ENCODE measurements at regions not wholly inside any gene's neighbourhood (a gene's known extent, or its start where the extent isn't known, plus 50 kb on each side); places are given as distances from the start of the nearest gene placed in this dataset.
A peak's percentile ranks its signal among the peaks of the same experiment; 100 is the strongest.

DNA sequence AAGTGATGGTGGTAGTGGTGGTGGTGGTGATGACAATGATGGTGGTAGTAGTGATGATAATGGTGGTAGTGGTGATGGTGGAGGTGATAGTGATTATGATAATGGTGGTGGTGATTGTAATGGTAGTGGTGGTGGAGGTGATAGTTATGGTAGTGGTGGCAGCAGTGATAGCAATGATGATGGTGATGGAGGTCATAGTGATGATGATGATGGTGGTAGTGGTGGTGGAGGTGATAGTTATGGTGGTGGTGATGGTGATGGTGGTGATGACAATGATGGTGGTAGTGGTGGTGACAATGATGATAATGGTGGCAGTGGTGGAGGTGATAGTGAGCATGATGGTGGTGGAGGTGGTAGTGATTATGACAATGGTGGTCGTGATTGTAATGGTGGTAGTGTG lies 191.7 kb upstream of the RNF32 start:
- WGBS (ENCODE audit: low lambda C conversion rate), result 0% methylated on average over 1 of the region's 1 CpG
- ATAC-seq, result no peak
- no peaks in the 10 kb centered on the region for H3K36me3 ChIP-seq (replicated peaks in 1 of 2; ENCODE audit: control insufficient read depth in 1 of 2, insufficient read depth in 2 of 2, low read length in 2 of 2)
- BruUV-seq (replicated peaks), result no TSS peak
- H3K27me3 ChIP-seq (ENCODE audit: control insufficient read depth in 1 of 2, insufficient read depth in 2 of 2, low read length in 2 of 2), result peaks cover 4 to 45% of the 10 kb centered on the region in 2 experiments; a peak in 4 of 5 replicates
- H3K4me3 ChIP-seq (replicated peaks in 1 of 3; ENCODE audit: insufficient read depth in 1 of 3, low read depth in 2 of 3, low read length in 3 of 3), result no peak overlapping the region
- no peak overlapping the region for H3K4me2 ChIP-seq (ENCODE audit: low read depth, low read length)
- intact Hi-C loops (cut with micrococcal nuclease; ENCODE audit: unreplicated experiment), result no loop called here
- no peaks in the 10 kb centered on the region for H3K4me1 ChIP-seq (ENCODE audit: insufficient read depth, low read length)
- no peak for TF ChIP-seq REL (CRISPR knock-in tag; conservative IDR thresholded peaks at IDR 0.05)
- TF ChIP-seq, protein P1, sequence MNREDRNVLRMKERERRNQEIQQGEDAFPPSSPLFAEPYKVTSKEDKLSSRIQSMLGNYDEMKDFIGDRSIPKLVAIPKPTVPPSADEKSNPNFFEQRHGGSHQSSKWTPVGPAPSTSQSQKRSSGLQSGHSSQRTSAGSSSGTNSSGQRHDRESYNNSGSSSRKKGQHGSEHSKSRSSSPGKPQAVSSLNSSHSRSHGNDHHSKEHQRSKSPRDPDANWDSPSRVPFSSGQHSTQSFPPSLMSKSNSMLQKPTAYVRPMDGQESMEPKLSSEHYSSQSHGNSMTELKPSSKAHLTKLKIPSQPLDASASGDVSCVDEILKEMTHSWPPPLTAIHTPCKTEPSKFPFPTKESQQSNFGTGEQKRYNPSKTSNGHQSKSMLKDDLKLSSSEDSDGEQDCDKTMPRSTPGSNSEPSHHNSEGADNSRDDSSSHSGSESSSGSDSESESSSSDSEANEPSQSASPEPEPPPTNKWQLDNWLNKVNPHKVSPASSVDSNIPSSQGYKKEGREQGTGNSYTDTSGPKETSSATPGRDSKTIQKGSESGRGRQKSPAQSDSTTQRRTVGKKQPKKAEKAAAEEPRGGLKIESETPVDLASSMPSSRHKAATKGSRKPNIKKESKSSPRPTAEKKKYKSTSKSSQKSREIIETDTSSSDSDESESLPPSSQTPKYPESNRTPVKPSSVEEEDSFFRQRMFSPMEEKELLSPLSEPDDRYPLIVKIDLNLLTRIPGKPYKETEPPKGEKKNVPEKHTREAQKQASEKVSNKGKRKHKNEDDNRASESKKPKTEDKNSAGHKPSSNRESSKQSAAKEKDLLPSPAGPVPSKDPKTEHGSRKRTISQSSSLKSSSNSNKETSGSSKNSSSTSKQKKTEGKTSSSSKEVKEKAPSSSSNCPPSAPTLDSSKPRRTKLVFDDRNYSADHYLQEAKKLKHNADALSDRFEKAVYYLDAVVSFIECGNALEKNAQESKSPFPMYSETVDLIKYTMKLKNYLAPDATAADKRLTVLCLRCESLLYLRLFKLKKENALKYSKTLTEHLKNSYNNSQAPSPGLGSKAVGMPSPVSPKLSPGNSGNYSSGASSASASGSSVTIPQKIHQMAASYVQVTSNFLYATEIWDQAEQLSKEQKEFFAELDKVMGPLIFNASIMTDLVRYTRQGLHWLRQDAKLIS (CRISPR knock-in tag; IDR thresholded peaks at IDR 0.05), result no peak
- TF ChIP-seq CREB1 (IDR thresholded peaks at IDR 0.05), result peak; percentile 85
- no peak for TF ChIP-seq CREB1 (CRISPR knock-in tag; IDR thresholded peaks at IDR 0.05)
- no peak overlapping the region for H2AFZ ChIP-seq (ENCODE audit: low read length)
- H3K27ac ChIP-seq (ENCODE audit: extremely low read length, insufficient read depth, low read length), result no peak overlapping the region
- in situ Hi-C loops (cut with HindIII; ENCODE audit: extremely low pct_ligation_motif_present, low pct_unique_long_range_greater_than_20kb), result no loop called here
- no peak overlapping the region for H3K9ac ChIP-seq (ENCODE audit: insufficient read depth, low read depth, low read length)
- no peaks in the 10 kb centered on the region for H3K79me2 ChIP-seq (ENCODE audit: insufficient read depth, low read length)
- H3K9me3 ChIP-seq (ENCODE audit: low read length), result no peaks in the 10 kb centered on the region
- no peaks in the 10 kb centered on the region for H4K20me1 ChIP-seq (ENCODE audit: insufficient read depth, low read length)
- no peak for DNase-seq (ENCODE audit: low spot score)
- CTCF ChIA-PET (ENCODE audit: low intra/inter-chr PET ratio, low total read pairs), result no interaction called here
- FAIRE-seq, result no peak
- POLR2A ChIA-PET, result no interaction called here

DNA sequence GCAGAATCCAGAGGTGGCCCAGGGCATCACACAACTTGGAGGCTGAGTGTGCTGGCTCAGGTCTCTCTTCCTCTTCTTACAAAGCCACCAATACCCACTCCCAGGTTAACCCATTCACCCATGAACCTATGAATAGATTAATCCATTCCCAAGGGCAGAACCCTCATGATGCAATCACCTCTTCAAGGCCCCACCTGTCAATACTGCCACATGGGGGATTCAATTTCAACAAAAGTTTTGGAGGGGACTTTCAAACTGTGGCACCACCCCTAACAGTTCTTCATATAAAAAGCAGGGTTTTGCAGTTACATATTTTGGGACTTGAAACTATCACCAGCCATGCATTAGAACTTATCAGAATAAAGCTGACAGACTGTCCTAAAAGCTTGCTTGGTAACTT lies 193.6 kb upstream of the RNF32 start:
- H3K4me2 ChIP-seq (ENCODE audit: low read depth, low read length), result no peak overlapping the region
- H3K79me2 ChIP-seq (ENCODE audit: insufficient read depth, low read length), result no peaks in the 10 kb centered on the region
- no peak overlapping the region for H2AFZ ChIP-seq (ENCODE audit: low read length)
- H3K9me3 ChIP-seq (ENCODE audit: low read length), result no peaks in the 10 kb centered on the region
- no peak overlapping the region for H3K4me3 ChIP-seq (replicated peaks in 1 of 3; ENCODE audit: insufficient read depth in 1 of 3, low read depth in 2 of 3, low read length in 3 of 3)
- CTCF ChIA-PET (ENCODE audit: low intra/inter-chr PET ratio, low total read pairs), result no interaction called here
- FAIRE-seq (no peak), ATAC-seq (no peak), DNase-seq (ENCODE audit: low spot score) (no peak)
- peaks cover 4 to 37% of the 10 kb centered on the region in 2 experiments; a peak in 4 of 5 replicates for H3K27me3 ChIP-seq (ENCODE audit: control insufficient read depth in 1 of 2, insufficient read depth in 2 of 2, low read length in 2 of 2)
- H3K9ac ChIP-seq (ENCODE audit: insufficient read depth, low read depth, low read length), result no peak overlapping the region
- H3K4me1 ChIP-seq (ENCODE audit: insufficient read depth, low read length), result no peaks in the 10 kb centered on the region
- BruUV-seq (replicated peaks), result no TSS peak
- in situ Hi-C loops (cut with HindIII; ENCODE audit: extremely low pct_ligation_motif_present, low pct_unique_long_range_greater_than_20kb), result no loop called here
- no peaks in the 10 kb centered on the region for H4K20me1 ChIP-seq (ENCODE audit: insufficient read depth, low read length)
- POLR2A ChIA-PET, result no interaction called here
- H3K27ac ChIP-seq (ENCODE audit: extremely low read length, insufficient read depth, low read length), result no peak overlapping the region
- H3K36me3 ChIP-seq (replicated peaks in 1 of 2; ENCODE audit: control insufficient read depth in 1 of 2, insufficient read depth in 2 of 2, low read length in 2 of 2), result no peaks in the 10 kb centered on the region
- intact Hi-C loops (cut with micrococcal nuclease; ENCODE audit: unreplicated experiment), result no loop called here
- no peak for TF ChIP-seq HES4 (CRISPR knock-in tag; IDR thresholded peaks at IDR 0.05; ENCODE audit: borderline replicate concordance)
- TF ChIP-seq ZNF605 (CRISPR knock-in tag; IDR thresholded peaks at IDR 0.05), result no peak
- TF ChIP-seq NFRKB (IDR thresholded peaks at IDR 0.05), result no peak
- no peak for TF ChIP-seq TEAD3 (CRISPR knock-in tag; optimal IDR thresholded peaks at IDR 0.05; ENCODE audit: borderline replicate concordance)

All from HepG2 (cell line).